Testis (tissue), 2 donors: ENCODE measurements at regions not wholly inside any gene's neighbourhood (a gene's known extent, or its start where the extent isn't known, plus 50 kb on each side); places are given as distances from the start of the nearest gene placed in this dataset.

Experiments
- CTCF ChIP-seq, 3 experiments: fragments of 450-650 bp in 2 of 3; fragments of 200-600 bp in 1 of 3; sonication (generic) in 1 of 3; IDR thresholded peaks; one replicate each; pipeline ENCODE4 v1.5.1; 2016 to 2019; ENCODE audit warnings: antibody characterized with exemption in 3 of 3, mild to moderate bottlenecking in 2 of 3, moderate library complexity in 1 of 3
- POLR2A ChIP-seq: fragments of 450-650 bp; IDR thresholded peaks from one replicate; pipeline ENCODE4 v1.6.1; 2017; ENCODE audit warnings: antibody characterized with exemption, mild to moderate bottlenecking, moderate library complexity

GRCh38 chr5:173826086-173826427, 62.1 kb upstream of the CPEB4 start:
- TF ChIP-seq CTCF (IDR thresholded peaks at IDR 0.05): no peak
- no peak for TF ChIP-seq POLR2A
